ENCODE measurements at regions not wholly inside any gene's neighbourhood (a gene's known extent, or its start where the extent isn't known, plus 50 kb on each side); places are given as distances from the start of the nearest gene placed in this dataset.

DNA sequence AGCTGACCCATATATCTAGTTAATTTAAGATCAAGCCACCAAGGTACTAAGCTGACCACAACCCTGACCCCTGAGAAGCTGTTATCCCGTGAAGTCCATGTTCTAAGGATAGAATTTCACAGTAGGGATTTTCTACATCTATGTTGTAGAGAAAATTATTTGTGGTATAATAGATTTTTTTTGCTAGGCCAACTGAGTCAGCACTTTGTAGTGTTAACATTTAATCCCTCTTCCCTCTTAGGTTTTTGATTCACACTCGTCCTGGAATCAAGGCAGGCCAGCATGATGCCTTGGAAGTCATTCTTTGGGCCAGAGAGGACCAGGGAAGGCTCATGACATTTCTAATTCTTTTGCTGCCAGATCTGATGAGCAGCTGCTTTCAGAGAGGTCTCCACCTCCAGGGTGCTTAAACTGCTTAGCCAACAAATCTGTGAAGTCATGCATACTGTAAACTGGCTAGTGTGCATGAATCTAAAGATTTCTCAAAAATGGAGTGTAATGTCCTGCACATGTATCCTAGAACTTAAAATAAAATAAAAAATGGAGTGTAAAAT is 102.5 kb downstream of the RBM43 start:
- ATAC-seq, result no peak
- intact Hi-C loops (cut with DNase I), result no loop called here
- DNase-seq (ENCODE audit: missing footprints), result no peak

DNA sequence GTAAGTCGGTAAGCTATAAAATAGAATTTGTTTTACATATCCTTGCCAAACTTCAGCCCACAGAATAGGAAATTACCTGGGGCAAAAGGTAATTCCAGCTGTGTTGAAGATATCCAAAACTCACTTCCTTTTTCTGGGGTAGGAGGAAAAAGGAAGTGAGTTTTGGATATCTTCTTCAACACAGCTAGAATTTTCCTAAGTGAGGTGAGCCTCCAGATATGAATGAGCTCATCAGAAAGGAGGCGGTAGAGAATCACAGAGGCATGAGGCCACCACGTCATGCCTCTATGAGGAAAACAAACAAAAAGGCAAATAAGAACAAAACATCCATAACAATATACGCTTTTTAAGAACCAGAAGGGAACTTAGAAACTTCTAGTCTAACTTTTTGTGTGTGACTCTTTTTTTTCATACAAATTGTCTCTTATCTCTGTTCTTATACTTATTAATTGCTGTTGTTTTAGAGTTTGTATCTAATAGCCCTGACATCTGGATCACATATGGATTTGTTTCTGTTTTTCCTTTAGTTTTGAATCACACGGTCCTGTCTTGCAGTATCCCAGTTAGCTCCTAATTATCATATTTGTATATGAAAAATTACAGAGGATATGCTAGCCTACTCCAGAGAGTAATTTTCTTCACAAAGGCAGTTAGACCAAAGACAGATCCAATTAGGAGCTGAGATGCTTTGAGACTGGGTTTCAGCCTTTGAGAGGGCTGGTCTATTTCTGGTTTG is 104.5 kb downstream of the RBM43 start:
- no peak for ATAC-seq
- intact Hi-C loops (cut with DNase I), result no loop called here

DNA sequence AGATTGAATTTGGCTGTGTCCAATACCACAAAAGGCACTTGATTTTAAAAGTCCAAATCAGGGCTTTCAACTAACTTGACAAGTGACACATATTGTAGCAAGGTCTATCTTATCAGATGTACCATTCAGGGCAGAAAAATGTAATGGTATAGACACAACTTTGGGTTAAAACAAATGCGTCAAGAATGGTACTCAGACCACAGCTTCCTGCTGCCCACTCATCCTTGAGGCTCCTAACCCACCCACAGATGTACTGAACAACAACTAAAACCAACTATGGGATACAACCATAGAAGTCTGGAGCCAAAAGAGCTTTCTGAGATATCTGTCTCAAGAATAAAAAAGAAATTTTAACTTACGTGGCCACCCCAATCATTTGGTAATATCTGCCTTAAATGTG is 105.2 kb downstream of the RBM43 start:
- intact Hi-C loops (cut with DNase I), result no loop called here
- DNase-seq (ENCODE audit: missing footprints) (no peak), ATAC-seq (no peak)

More for the DNA sequence above, 104.5 kb downstream of the RBM43 start:
- DNase-seq (ENCODE audit: missing footprints), result no peak

DNA sequence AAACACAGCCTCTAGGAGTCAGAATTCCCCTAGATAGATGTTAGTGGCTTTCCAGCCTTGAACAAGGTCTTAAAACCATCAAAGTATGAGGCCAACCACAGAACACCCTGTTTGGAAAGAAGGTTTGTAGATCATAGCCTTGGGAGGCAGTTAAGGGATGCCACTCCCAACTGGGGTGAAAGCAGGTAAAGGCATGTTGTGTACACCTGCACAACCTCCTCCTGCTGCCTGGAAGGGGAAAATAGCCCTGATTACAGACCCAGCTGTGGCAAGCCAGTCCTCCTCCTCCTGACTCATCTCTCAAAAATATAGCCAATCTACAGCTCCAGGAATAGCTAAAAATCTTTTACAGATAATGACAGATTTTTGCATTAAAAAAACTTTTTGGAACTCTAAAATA is 108.1 kb downstream of the RBM43 start:
- DNase-seq (ENCODE audit: missing footprints) (no peak), ATAC-seq (no peak)
- intact Hi-C loops (cut with DNase I), result no loop called here

DNA sequence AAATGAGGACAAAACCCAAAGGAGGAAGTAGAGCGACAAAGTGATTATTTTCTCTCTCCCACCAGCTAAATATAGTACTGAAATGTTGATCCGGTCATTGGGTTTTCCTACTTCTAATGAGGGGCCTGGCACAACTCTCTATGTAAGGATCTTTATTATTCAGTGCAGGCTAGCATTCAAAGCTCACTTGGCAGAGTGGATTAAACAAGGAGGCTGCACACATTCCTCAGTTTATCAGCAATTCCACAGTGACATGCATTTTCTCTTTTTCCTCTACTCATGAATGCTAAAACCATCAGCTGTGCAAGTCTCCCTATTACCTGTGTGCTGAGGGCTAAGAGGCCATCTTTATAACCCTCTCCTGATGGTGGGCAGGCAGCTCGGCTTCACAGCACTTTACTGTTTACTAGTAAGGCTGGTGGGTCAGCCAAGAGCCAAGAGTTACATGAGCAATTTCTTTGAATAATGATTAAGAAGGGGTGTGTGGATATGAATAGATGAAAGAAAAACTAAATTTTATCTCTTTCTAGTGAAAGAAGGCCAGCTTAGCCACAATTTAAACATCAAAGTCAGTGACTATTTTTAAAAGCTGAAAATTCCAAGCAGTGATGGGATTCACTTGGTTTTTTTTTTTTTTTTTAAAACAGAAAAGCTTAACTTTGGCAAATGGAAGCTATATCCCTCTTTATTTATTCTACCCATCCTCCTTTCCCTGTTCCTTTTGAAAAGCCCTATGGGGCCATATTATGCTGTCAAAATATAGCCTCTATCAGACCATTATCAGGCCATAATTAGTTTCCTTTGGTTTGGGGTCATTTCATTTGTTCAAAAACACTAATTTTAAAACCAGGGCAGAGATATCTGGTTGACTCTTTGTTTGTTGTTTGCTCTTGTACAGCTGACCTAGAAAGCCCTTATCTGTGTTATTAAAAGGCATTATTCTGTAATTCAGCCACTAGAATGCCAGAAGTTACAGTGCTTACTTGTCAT is 111.0 kb downstream of the RBM43 start:
- intact Hi-C loops (cut with DNase I), result no loop called here
- DNase-seq (ENCODE audit: missing footprints) (no peak), ATAC-seq (no peak)

DNA sequence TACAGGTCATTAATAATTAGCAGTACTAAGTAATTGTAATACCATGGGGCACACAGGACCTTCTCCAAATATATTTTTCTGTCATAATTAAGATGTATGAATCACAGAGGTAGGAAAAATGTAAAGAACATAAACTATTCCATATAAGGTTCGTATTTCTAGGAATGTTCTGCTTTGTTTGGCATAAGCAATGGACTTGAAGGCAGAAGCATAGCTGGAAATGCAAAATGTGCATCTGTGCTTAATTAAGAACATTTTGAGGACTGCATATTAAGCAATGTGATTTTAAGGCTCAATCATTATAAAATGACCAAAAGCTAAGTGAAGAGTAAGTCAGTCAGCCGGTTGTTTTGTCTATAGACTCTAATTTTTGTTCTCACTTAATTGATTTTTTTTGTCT is 123.2 kb downstream of the RBM43 start:
- no peak for DNase-seq (ENCODE audit: missing footprints)
- no peak for ATAC-seq

DNA sequence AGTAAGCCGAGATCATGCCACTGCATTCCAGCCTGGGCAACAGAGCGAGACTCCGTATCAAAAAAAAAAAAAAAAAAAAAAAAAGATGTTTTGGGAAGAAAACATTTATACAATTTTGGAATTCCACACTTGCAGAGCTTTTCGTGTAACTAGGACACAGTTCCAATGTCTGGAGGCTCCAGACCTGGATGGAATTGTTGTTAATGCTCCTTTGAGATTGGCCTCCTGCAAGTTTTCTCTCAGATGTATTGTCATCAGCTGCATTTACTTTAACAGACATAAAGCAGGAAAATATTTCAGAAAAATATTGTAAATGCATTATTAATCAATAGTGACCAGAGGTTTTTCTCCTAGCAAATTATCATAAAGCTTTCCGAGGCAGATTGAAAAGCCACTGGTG is 124.1 kb downstream of the RBM43 start:
- no peak for ATAC-seq
- DNase-seq (ENCODE audit: missing footprints), result no peak
- intact Hi-C loops (cut with DNase I), result no loop called here

More for the DNA sequence above, 123.2 kb downstream of the RBM43 start:
- intact Hi-C loops (cut with DNase I), result no loop called here

DNA sequence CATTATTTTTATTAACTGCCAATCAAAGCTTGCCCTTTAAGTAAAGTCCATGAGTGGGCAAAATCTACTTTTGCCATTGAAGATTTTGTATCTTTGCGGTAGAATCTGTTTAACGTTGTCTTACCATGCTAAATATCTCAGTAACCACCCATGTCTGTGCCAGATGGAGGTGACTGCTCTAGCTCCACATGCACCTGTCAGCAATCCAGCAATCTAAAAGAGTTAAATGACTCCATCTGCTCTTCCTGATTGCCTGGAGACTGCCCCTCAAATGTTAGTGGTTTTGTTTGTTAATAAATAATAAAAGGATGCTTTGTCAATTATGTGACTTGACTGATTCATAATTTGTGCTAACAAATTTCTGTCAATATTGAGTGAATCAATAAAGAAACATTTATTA is 141.7 kb downstream of the RBM43 start:
- no peak for DNase-seq (ENCODE audit: missing footprints)

DNA sequence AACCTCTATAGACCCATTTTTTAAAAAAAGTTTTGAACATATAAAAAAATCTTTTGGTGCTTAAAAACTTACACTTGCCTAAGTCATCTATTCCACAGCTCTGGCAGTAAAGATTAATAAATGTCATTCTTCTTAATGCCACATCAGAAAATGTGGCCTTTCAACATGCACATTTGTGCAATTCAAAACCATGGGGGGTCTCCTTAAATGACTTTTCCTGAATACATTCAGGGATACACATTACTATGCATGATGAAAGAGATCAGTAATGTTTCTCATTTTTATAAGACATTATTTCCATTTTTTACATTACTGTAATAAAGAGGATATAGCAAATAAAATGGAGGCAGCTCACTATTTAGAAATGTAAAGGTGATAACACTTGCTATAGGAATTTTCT is 142.3 kb downstream of the RBM43 start:
- DNase-seq (ENCODE audit: missing footprints), result no peak
- intact Hi-C loops (cut with DNase I), result no loop called here
- ATAC-seq, result no peak

More for the DNA sequence above, 141.7 kb downstream of the RBM43 start:
- no peak for ATAC-seq
- intact Hi-C loops (cut with DNase I), result no loop called here

DNA sequence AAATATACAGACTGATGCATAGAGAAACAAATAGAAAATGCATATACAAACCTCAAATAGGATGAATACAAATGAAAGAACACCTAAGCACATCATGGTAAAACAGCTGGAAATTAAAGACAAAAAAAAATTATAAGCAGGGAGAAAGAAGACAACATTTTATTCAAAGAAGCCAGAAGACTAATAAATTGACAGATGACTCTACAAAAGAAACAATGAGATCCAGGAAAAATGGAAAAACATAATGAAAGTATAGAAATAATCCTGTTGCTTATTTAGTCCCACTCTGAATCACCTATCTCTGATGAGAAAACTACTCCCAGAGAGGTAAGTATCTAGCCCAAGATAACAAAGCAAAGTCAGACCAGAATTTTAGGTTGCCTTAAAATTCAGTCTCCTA is 143.4 kb downstream of the RBM43 start:
- intact Hi-C loops (cut with DNase I), result no loop called here
- ATAC-seq (no peak), DNase-seq (ENCODE audit: missing footprints) (no peak)

DNA sequence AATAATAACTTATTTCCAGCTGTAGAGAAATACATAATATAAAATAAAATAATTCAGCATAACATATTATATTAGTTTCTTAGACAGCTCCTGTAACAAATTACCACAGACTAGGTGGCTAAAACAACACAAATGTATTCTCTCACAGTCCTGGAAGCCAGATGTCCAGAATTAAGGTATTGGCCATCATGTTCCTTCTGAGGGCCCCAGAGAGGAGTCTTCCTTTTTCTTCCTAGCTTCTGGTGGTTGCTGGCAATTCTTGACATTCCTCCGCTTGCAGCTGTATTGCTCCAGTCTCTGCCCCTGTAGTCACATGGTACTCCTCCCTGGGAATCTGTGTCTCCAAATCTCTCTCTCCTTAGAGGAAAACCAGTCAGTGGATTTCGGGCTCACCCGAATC is 146.8 kb downstream of the RBM43 start:
- ATAC-seq (no peak), DNase-seq (ENCODE audit: missing footprints) (no peak)
- intact Hi-C loops (cut with DNase I), result no loop called here

DNA sequence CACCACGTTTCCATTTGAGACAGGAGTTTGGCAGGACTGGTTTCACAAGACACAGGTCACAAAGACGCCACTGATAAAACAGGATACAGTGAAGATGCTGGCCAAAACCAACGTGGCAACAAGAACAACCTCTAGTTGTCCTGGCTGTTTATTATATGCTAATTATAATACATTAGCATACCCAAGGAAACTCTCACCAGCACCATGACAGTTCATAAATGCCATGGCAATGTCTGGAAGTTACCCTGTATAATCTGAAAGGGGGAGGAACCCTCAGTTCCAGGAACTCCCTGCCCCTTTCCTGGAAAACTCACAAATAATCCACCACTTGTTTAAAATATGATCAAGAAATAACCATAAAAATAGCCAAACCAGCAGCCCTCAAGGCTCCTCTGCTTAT is 148.3 kb downstream of the RBM43 start:
- DNase-seq (ENCODE audit: missing footprints) (no peak), ATAC-seq (no peak)
- intact Hi-C loops (cut with DNase I), result no loop called here

DNA sequence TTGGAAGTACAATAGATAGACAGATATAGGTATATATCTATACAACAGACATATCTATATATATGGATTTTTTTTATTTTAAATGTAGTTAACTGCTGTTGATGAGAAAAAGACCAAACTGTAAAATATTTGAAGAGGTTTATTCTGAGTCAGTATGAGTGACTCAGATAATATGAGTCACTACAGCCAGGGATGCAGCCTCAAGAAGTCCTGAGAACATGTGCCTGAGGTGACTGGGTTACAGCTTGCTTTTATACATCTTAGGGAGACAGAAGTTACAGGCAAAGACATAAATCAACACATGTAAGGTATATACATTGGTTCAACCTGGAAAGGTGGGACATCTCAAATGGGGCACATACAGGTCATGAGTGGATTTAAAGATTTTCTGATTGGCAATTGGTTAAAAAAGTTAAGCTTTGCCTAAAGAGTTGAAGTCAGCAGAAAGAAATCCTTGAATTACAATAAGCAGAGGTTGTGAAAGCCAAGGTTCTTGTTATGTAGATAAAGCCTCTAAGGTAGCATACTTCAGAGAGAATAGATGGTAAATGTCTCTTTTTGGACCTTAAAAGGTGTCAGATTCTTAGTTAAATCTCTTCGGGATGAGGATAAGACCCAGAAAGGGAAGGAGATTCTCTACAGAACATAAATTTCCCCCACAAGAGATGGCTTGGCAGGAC is 149.9 kb downstream of the RBM43 start:
- no peak for DNase-seq (ENCODE audit: missing footprints)
- no peak for ATAC-seq
- intact Hi-C loops (cut with DNase I), result no loop called here

DNA sequence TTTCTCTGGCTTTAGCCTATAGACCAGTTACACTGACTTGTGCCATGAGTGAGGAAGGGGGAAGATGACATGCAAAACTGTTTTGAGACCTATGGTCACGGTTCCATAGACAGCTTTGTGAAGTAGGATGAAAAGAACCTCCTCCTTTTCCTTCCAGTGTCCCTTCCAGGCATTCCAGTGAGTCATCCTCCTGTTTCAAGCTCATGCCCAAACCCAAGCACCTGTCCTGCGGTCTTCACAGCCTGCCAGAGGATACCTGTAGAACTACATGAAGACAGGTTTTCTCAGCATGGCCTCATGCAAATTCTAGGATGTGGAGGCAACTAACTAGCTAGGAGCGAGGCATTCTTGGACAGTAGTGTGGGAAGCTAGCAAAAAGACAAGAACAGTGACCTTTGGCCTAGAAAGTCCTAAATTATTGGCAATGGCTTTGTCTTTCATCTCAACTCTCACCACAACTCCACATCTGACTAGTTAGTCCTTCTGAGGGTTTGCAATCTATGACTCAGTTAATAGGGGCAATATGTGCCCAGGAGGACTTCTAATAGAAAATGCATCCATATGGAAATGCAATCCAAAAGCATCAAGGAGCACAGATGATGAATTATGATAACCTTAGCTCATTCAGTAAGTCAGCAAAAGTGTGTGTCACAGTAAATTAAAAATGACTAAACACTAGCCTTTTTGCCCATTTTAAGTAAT is 154.7 kb downstream of the RBM43 start:
- no peak for DNase-seq (ENCODE audit: missing footprints)
- no peak for ATAC-seq
- intact Hi-C loops (cut with DNase I), result no loop called here

DNA sequence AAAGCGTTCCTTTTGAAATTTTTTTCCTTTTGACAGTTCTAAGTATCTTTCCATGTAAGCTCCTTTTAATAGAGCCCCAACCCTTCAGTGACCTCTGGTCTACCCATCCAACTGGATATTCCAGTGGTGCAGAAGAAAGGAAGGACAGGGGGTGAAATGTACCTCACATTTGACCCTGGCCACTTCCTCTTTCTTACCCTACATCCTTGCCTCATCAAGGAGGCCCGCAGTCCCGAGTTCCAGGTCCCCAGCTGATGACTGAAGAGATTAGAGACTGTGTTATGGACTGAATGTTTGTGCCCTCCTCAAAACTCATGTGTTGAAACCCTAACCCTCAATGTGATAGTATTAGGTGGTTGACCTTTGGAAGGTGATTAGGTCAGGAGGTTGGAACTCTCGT is 158.1 kb downstream of the RBM43 start:
- intact Hi-C loops (cut with DNase I), result no loop called here
- DNase-seq (ENCODE audit: missing footprints) (no peak), ATAC-seq (no peak)

DNA sequence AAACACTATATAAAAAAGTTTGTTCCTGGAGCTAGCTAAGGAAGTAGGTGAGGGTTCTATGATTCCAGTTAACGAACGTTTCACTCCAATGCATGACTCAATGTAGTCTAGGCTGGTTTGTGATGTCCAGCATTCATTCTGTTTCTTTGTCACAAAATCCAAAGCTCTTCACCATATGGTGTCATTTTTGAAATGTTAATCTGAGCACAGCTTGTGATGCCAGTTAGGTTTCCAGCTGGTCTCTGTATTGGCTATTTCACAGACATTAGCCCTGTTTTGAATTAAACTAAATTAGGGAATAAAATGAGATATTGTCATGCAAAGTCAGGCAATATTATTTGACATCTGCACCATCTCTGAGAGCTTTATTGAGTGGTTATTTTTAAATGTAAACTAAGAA is 159.4 kb downstream of the RBM43 start:
- ATAC-seq (no peak), DNase-seq (ENCODE audit: missing footprints) (no peak)
- intact Hi-C loops (cut with DNase I), result no loop called here

DNA sequence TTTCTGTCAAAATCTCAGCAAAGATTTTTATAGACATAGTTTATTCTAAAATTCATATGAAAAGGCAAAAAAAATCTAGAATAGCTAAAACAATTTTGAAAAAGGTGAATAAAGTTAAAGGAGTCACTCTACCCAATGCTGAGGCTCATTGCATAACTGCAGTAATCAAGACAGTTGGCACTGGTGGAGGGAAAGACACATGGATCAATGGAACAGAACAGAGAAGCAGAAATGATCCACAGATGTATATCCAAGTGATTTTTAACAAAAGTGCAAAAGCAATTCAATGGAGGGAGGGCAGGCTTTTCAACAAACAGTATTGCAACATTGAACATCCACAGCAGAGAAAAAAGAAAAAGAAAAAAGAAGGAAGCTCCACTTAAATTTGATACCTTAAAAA is 162.8 kb downstream of the RBM43 start:
- DNase-seq (ENCODE audit: missing footprints) (no peak), ATAC-seq (no peak)
- intact Hi-C loops (cut with DNase I), result no loop called here

DNA sequence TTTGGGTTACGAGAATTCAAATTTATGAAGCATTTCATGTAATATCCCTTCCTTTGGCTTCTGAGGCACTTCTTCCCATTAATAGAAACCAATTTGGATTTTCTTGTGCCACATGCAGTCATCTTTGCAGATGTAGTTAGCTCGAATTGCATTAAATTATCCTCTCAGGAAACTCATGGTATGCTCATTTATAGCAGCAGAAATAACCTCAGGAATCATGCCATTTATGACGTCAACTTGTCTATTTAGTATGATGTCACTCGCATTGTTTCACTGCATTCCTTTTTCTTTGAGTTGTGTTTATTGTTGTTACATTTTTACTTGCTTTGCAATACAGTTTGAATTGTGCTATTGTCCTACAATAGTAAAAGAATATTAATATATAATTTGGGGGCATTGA is 163.8 kb downstream of the RBM43 start:
- intact Hi-C loops (cut with DNase I), result no loop called here
- ATAC-seq (no peak), DNase-seq (ENCODE audit: missing footprints) (no peak)

DNA sequence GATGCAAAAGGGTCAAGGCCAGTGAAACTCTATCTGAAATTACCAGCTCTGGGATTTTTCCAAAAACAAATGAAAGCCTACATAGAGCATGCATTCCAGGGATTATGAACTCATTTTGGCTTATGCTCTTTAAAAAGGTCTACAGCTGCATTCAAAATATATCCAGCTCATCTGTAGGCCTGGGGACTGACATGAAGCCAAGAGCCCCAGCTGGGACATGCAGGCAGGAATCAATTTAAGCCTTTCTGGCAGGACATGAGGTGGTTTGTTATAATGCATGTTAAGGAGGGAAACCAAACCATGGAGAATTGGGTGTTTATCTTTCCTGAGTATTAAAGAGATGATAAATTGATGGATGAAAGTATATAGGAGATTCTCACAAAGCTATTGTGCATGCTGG is 164.5 kb downstream of the RBM43 start:
- no peak for ATAC-seq
- intact Hi-C loops (cut with DNase I), result no loop called here
- DNase-seq (ENCODE audit: missing footprints), result no peak

Data from Right ventricle myocardium inferior (tissue), 1 donor.